Endothelial cell of umbilical vein (primary cell): ENCODE measurements at regions not wholly inside any gene's neighbourhood (a gene's known extent, or its start where the extent isn't known, plus 50 kb on each side); places are given as distances from the start of the nearest gene placed in this dataset.

Experiments
- BruUV-seq: library from RNA; stranded (reverse); fragments of 400-500 nt; replicated peaks from 2 replicates; lab custom pipeline; 2021; lab: Mats Ljungman, UMichigan
- CTCF ChIA-PET: fragments of 300-600, 350-600 bp; sonication (Branson Sonifier 250); formaldehyde crosslinking; loops from one replicate; lab custom pipeline; 2021; ENCODE audit warnings: antibody characterized with exemption, inconsistent platforms; lab: Charles Lee
- POLR2A ChIA-PET: fragments of 300-600, 350-600 bp; sonication (Branson Sonifier 250); formaldehyde crosslinking; loops from one replicate; lab custom pipeline; 2021; ENCODE audit warnings: antibody characterized with exemption, inconsistent platforms; lab: Charles Lee
- DNase-seq: peaks from one replicate; pipeline ENCODE4 v3.0.0-alpha.2; 2011; ENCODE audit warnings: low read depth, low spot score
- FAIRE-seq: peaks from 2 replicates; lab custom pipeline; 2011; peaks lifted over from hg19 to GRCh38; lab: Jason Lieb, UNC
- H2AFZ ChIP-seq: 2 replicates; pipeline ENCODE4 v1.6.0; 2012; ENCODE audit warnings: low read depth, low read length, control low read depth, inconsistent platforms
- H3K27ac ChIP-seq: 2 replicates; pipeline ENCODE4 v1.5.1; 2011; ENCODE audit warnings: low read depth, mild to moderate bottlenecking, control low read depth, low read length, moderate library complexity; ENCODE audit not compliant: insufficient read depth
- H3K27me3 ChIP-seq, 2 experiments: 2 replicates each; pipeline versions ENCODE4 v1.6.0 to v1.6.1; 2011; ENCODE audit warnings: low read length in 2 of 2, mixed read lengths in 1 of 2; ENCODE audit not compliant: control insufficient read depth in 2 of 2, insufficient read depth in 2 of 2
- H3K36me3 ChIP-seq, 2 experiments: 2 replicates in 1 of 2; 3 replicates in 1 of 2; pipeline ENCODE4 v1.5.1; 2011; ENCODE audit warnings: low read length in 2 of 2, mild to moderate bottlenecking in 1 of 2, moderate library complexity in 1 of 2; ENCODE audit not compliant: control insufficient read depth in 2 of 2, insufficient read depth in 2 of 2; ENCODE audit errors: extremely low read depth in 1 of 2
- H3K4me1 ChIP-seq: 3 replicates; pipeline ENCODE4 v1.5.1; 2011; ENCODE audit warnings: mild to moderate bottlenecking, low read length; ENCODE audit not compliant: control insufficient read depth, insufficient read depth; ENCODE audit errors: extremely low read depth
- H3K4me2 ChIP-seq: 2 replicates; pipeline ENCODE4 v1.6.1; 2011; ENCODE audit warnings: low read length, control low read depth, mixed read lengths; ENCODE audit not compliant: insufficient read depth
- H3K4me3 ChIP-seq, 3 experiments: fragments of 200-600 bp in 1 of 3; sonication (generic), shearing (Covaris generic) in 1 of 3; replicated peaks in 1 of 3; 2 replicates each; pipeline ENCODE4 v1.5.1; 2011 to 2016; ENCODE audit warnings: control low read depth in 3 of 3, low read length in 3 of 3, mild to moderate bottlenecking in 2 of 3, inconsistent platforms in 1 of 3, low read depth in 1 of 3, moderate library complexity in 1 of 3; ENCODE audit not compliant: insufficient read depth in 1 of 3
- H3K79me2 ChIP-seq: 2 replicates; pipeline ENCODE4 v1.6.0; 2012; ENCODE audit warnings: low read length, inconsistent platforms; ENCODE audit not compliant: control insufficient read depth, insufficient read depth
- H3K9ac ChIP-seq: replicated peaks from 2 replicates; pipeline ENCODE3; 2011; ENCODE audit warnings: low read length, control low read depth; ENCODE audit not compliant: insufficient read depth; ENCODE audit errors: extremely low read depth
- H3K9me1 ChIP-seq: replicated peaks from 3 replicates; pipeline ENCODE4 v1.6.0; 2011; ENCODE audit warnings: mild to moderate bottlenecking, low read length; ENCODE audit not compliant: control insufficient read depth, insufficient read depth; ENCODE audit errors: extremely low read depth
- H3K9me3 ChIP-seq: replicated peaks from 2 replicates; pipeline ENCODE4 v1.5.1; 2012; ENCODE audit warnings: low read length, inconsistent platforms; ENCODE audit not compliant: control insufficient read depth, insufficient read depth
- H4K20me1 ChIP-seq: replicated peaks from 2 replicates; pipeline ENCODE3; 2011; ENCODE audit warnings: mild to moderate bottlenecking, low read length; ENCODE audit not compliant: control insufficient read depth, insufficient read depth; ENCODE audit errors: extremely low read depth
- EZH2 ChIP-seq: IDR thresholded peaks from 2 replicates; pipeline ENCODE4 v1.6.1; 2012; ENCODE audit warnings: borderline replicate concordance, low read depth, mild to moderate bottlenecking, moderate library complexity, low read length, inconsistent platforms; ENCODE audit not compliant: severe bottlenecking
- FOS ChIP-seq: IDR thresholded peaks from 2 replicates; pipeline ENCODE4 v1.6.1; 2011; ENCODE audit warnings: mild to moderate bottlenecking, low read length, moderate library complexity, borderline replicate concordance; ENCODE audit not compliant: insufficient read depth
- GATA2 ChIP-seq: IDR thresholded peaks from 2 replicates; pipeline ENCODE4 v1.7.0; 2011; ENCODE audit warnings: low read depth, mild to moderate bottlenecking, moderate library complexity, mixed read lengths, low read length; ENCODE audit not compliant: insufficient read length, insufficient read depth
- JUN ChIP-seq: IDR thresholded peaks from 2 replicates; pipeline ENCODE4 v1.6.1; 2011; ENCODE audit warnings: borderline replicate concordance, low read depth; ENCODE audit not compliant: insufficient read length, insufficient read depth
- MYC ChIP-seq: IDR thresholded peaks from one replicate; pipeline ENCODE4 v1.6.1; 2011; ENCODE audit warnings: mild to moderate bottlenecking, low read depth, low read length
- POLR2A ChIP-seq: IDR thresholded peaks from 2 replicates; pipeline ENCODE4 v1.6.1; 2012; ENCODE audit warnings: low read depth, mild to moderate bottlenecking, control low read depth, low read length
- POLR2AphosphoS5 ChIP-seq: IDR thresholded peaks from 2 replicates; pipeline ENCODE4 v1.6.1; 2012; ENCODE audit warnings: low read depth, mild to moderate bottlenecking, control low read depth, low read length, moderate library complexity; ENCODE audit not compliant: insufficient read depth
- dilution Hi-C: fragments of 300-500 bp; cut with MboI; formaldehyde crosslinking; loops from one replicate; pipeline ENCODE4 v1.15.0; 2019; ENCODE audit warnings: low sequenced_read_pairs; ENCODE audit not compliant: extremely low pct_ligation_motif_present
- intact Hi-C: fragments of 100-400 bp; cut with micrococcal nuclease; formaldehyde crosslinking; loops from one replicate; pipeline ENCODE4 v1.10.0; 2022
- TF ChIP-seq, protein P1 (sequence below): IDR thresholded peaks from 2 replicates; pipeline ENCODE4 v1.6.1; 2011; ENCODE audit not compliant: insufficient read depth, insufficient read length
- TF ChIP-seq, protein P2 (sequence below), 2 donors: IDR thresholded peaks; 1 replicate in 1 of 2; 2 replicates in 1 of 2; pipeline ENCODE4 v1.5.1; 2011; ENCODE audit warnings: low read length in 2 of 2, mild to moderate bottlenecking in 2 of 2, moderate library complexity in 2 of 2, control low read depth in 1 of 2, inconsistent platforms in 1 of 2, low read depth in 1 of 2; ENCODE audit not compliant: insufficient read depth in 1 of 2; ENCODE audit errors: extremely low read depth in 1 of 2

DNA sequence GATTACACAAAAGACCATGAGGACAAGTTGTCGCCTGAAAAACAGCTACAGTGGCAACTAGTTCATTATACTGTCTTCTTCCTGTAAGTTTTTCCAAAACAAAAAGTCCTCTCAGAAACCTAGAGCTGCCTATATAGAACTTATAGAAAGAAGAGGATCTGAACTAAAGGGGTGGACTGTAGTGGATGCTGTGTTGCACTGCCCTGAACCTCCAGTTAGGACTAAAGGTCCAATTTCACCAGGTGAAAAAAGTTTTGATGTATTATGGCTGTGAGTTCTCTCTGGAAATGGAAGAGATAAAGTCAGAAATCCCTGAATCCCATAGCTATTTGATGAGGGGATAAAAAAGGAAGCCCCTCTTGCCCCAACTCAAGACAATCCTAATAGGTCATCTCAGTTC, 56.6 kb upstream of the TSHZ2 start:
- no peak for DNase-seq
- no peaks in the 10 kb centered on the region for H3K4me1 ChIP-seq
- no peaks in the 10 kb centered on the region for H3K9me1 ChIP-seq
- FAIRE-seq, result no peak
- H3K9me3 ChIP-seq, result no peaks in the 10 kb centered on the region
- no peaks in the 10 kb centered on the region for H3K27me3 ChIP-seq
- H3K36me3 ChIP-seq, result no peaks in the 10 kb centered on the region
- H2AFZ ChIP-seq, result no peak overlapping the region
- no peak overlapping the region for H3K27ac ChIP-seq
- no peak overlapping the region for H3K9ac ChIP-seq
- intact Hi-C loops (no loop called here), dilution Hi-C loops (no loop called here)
- CTCF ChIA-PET, result no interaction called here
- no peaks in the 10 kb centered on the region for H4K20me1 ChIP-seq
- no peaks in the 10 kb centered on the region for H3K79me2 ChIP-seq
- H3K4me2 ChIP-seq, result no peak overlapping the region
- POLR2A ChIA-PET, result no interaction called here
- TF ChIP-seq FOS (no peak), EZH2 (no peak), POLR2AphosphoS5 (no peak), MYC (no peak), GATA2 (no peak), JUN (no peak), POLR2A (no peak)
- TF ChIP-seq, protein P1, sequence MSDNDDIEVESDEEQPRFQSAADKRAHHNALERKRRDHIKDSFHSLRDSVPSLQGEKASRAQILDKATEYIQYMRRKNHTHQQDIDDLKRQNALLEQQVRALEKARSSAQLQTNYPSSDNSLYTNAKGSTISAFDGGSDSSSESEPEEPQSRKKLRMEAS, result no peak
- TF ChIP-seq, protein P2, sequence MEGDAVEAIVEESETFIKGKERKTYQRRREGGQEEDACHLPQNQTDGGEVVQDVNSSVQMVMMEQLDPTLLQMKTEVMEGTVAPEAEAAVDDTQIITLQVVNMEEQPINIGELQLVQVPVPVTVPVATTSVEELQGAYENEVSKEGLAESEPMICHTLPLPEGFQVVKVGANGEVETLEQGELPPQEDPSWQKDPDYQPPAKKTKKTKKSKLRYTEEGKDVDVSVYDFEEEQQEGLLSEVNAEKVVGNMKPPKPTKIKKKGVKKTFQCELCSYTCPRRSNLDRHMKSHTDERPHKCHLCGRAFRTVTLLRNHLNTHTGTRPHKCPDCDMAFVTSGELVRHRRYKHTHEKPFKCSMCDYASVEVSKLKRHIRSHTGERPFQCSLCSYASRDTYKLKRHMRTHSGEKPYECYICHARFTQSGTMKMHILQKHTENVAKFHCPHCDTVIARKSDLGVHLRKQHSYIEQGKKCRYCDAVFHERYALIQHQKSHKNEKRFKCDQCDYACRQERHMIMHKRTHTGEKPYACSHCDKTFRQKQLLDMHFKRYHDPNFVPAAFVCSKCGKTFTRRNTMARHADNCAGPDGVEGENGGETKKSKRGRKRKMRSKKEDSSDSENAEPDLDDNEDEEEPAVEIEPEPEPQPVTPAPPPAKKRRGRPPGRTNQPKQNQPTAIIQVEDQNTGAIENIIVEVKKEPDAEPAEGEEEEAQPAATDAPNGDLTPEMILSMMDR (IDR thresholded peaks at IDR 0.05; ENCODE audit: extremely low read depth in 1 of 2, insufficient read depth in 1 of 2, low read depth in 1 of 2, low read length in 2 of 2), result no peak
- no peak overlapping the region for H3K4me3 ChIP-seq
- BruUV-seq, result no TSS peak
